GM12891 (cell line): ENCODE measurements at regions not wholly inside any gene's neighbourhood (a gene's known extent, or its start where the extent isn't known, plus 50 kb on each side); places are given as distances from the start of the nearest gene placed in this dataset.

Experiments used
- DNase-seq: peaks from one replicate; pipeline ENCODE4 v3.0.0; 2011; ENCODE audit warnings: low spot score; ENCODE audit not compliant: insufficient read length
- FAIRE-seq: peaks from 2 replicates; lab custom pipeline; 2011; peaks lifted over from hg19 to GRCh38; lab: Jason Lieb, UNC
- PAX5 ChIP-seq: IDR thresholded peaks from 2 replicates; pipeline ENCODE4 v1.6.1; 2011; ENCODE audit warnings: low read length, moderate library complexity, mild to moderate bottlenecking; ENCODE audit not compliant: insufficient read depth, severe bottlenecking
- POLR2A ChIP-seq: IDR thresholded peaks from 2 replicates; pipeline ENCODE4 v1.6.1; 2011; ENCODE audit warnings: low read depth, low read length, control low read depth
- POLR2AphosphoS5 ChIP-seq: IDR thresholded peaks from 2 replicates; pipeline ENCODE4 v1.6.1; 2011; ENCODE audit warnings: low read depth, low read length, control low read depth
- POU2F2 ChIP-seq: IDR thresholded peaks from 2 replicates; pipeline ENCODE4 v1.6.1; 2011; ENCODE audit warnings: low read depth, mild to moderate bottlenecking, control low read depth, low read length, moderate library complexity
- SPI1 ChIP-seq: IDR thresholded peaks from 2 replicates; pipeline ENCODE4 v1.6.1; 2011; ENCODE audit warnings: low read depth, low read length, control low read depth
- TAF1 ChIP-seq: IDR thresholded peaks from 2 replicates; pipeline ENCODE4 v1.6.1; 2011; ENCODE audit warnings: low read depth, low read length, control low read depth

- DNase-seq: no peak
- TF ChIP-seq POLR2A (no peak), POU2F2 (no peak), POLR2AphosphoS5 (no peak), SPI1 (no peak), TAF1 (no peak), PAX5 (no peak)
- no peak for FAIRE-seq
Measured at GRCh38 chr5:165720901-165721300, 2215.5 kb downstream of the MAT2B start.

- no peak for TF ChIP-seq TAF1
- no peak for TF ChIP-seq POLR2AphosphoS5
- no peak for TF ChIP-seq SPI1
- TF ChIP-seq PAX5: no peak
- no peak for TF ChIP-seq POLR2A
- TF ChIP-seq POU2F2: no peak
- DNase-seq: no peak
- no peak for FAIRE-seq
Measured at GRCh38 chr5:165722401-165722800, 2217.0 kb downstream of the MAT2B start.

DNA sequence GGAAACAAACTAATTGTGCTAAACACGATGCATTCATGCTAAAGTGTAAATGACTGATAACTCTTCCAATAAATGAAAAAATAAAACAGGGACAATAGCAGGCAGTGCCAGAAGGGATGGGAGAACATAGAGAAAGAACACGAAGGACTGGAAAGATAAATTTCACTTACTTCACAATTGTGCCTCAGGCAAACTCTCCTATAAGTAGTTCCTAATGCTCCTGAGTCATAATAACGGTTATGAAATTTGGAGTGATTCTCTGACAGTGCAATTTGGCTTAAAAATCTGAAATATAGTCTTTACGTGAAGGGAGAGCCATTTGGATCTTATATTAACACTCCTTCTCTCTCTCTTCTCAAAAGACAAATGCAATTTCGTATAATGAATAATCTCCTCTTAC lies 2218.5 kb downstream of the MAT2B start:
- FAIRE-seq (no peak), DNase-seq (no peak)
- TF ChIP-seq PAX5 (no peak), SPI1 (no peak), POU2F2 (no peak), TAF1 (no peak), POLR2A (no peak), POLR2AphosphoS5 (no peak)

DNA sequence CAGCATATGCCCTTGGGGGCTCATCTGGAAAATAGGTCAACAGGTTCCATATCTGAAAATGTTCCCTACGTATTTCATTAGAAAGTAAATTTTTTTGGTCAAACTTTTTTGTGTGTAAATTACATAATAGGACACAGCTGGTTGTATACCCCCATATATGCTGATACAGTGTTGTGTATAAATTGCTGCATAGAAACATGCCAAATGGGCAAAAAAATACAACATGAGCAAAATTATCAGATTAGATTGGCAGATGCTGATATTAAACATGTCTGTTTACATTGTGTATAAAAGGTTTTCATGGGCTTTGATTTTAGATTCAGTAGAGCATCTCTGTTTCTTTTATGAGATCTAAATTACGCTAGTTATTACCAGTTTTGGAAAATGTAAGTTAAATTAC lies 2223.0 kb downstream of the MAT2B start:
- TF ChIP-seq POLR2A (no peak), POLR2AphosphoS5 (no peak), TAF1 (no peak), PAX5 (no peak), POU2F2 (no peak), SPI1 (no peak)
- no peak for FAIRE-seq
- no peak for DNase-seq

- FAIRE-seq: no peak
- TF ChIP-seq SPI1 (no peak), POLR2AphosphoS5 (no peak), POU2F2 (no peak), TAF1 (no peak), POLR2A (no peak), PAX5 (no peak)
- no peak for DNase-seq
Measured at GRCh38 chr5:165735388-165735787, 2230.0 kb downstream of the MAT2B start.

- no peak for DNase-seq
- TF ChIP-seq TAF1: no peak
- no peak for TF ChIP-seq POLR2A
- TF ChIP-seq PAX5: no peak
- TF ChIP-seq POU2F2: no peak
- no peak for TF ChIP-seq SPI1
- TF ChIP-seq POLR2AphosphoS5: no peak
- FAIRE-seq: no peak
Measured at GRCh38 chr5:165739079-165739741, 2233.8 kb downstream of the MAT2B start.

- TF ChIP-seq POLR2AphosphoS5 (no peak), POLR2A (no peak), PAX5 (no peak), SPI1 (no peak), POU2F2 (no peak), TAF1 (no peak)
- DNase-seq: no peak
- FAIRE-seq: no peak
Measured at GRCh38 chr5:165757791-165758190, 2252.4 kb downstream of the MAT2B start.

GRCh38 chr5:165775111-165775510 lies 2269.7 kb downstream of the MAT2B start:
- FAIRE-seq (no peak), DNase-seq (no peak)
- TF ChIP-seq SPI1 (no peak), PAX5 (no peak), POLR2AphosphoS5 (no peak), POLR2A (no peak)

GRCh38 chr5:165779505-165779904 lies 2274.1 kb downstream of the MAT2B start:
- no peak for FAIRE-seq
- no peak for TF ChIP-seq POU2F2
- TF ChIP-seq PAX5: no peak
- TF ChIP-seq POLR2AphosphoS5: no peak
- no peak for TF ChIP-seq SPI1
- TF ChIP-seq POLR2A: no peak
- no peak for TF ChIP-seq TAF1

DNA sequence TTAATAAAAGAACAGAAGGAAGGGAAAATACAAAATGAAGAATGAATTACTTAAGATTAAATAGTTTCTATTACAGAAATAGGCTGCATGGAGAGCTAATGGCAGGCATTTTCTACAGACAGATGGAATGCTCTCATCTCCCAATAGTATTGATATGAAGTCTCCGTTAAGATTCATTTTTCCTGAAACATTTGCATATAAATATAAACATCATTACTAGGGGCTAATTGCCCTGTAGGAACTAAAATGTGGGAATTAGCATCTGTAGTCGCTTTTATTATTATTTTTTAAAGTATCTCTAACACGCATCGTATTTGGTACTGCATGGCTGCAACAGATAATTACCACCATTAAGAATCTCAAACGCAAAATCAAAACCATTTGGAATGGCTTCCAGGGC lies 2275.5 kb downstream of the MAT2B start:
- TF ChIP-seq POLR2AphosphoS5 (no peak), PAX5 (no peak), POLR2A (no peak), SPI1 (no peak), POU2F2 (no peak), TAF1 (no peak)
- FAIRE-seq (no peak), DNase-seq (no peak)

More at GRCh38 chr5:165779505-165779904, 2274.1 kb downstream of the MAT2B start:
- no peak for DNase-seq
